ENCODE measurements at regions not wholly inside any gene's neighbourhood (a gene's known extent, or its start where the extent isn't known, plus 50 kb on each side); places are given as distances from the start of the nearest gene placed in this dataset.
"Not testable (repeated sequence)": the region's sequence is repeated elsewhere in the genome, so short reads cannot be mapped to it uniquely, and the experiment has no call there.

DNA sequence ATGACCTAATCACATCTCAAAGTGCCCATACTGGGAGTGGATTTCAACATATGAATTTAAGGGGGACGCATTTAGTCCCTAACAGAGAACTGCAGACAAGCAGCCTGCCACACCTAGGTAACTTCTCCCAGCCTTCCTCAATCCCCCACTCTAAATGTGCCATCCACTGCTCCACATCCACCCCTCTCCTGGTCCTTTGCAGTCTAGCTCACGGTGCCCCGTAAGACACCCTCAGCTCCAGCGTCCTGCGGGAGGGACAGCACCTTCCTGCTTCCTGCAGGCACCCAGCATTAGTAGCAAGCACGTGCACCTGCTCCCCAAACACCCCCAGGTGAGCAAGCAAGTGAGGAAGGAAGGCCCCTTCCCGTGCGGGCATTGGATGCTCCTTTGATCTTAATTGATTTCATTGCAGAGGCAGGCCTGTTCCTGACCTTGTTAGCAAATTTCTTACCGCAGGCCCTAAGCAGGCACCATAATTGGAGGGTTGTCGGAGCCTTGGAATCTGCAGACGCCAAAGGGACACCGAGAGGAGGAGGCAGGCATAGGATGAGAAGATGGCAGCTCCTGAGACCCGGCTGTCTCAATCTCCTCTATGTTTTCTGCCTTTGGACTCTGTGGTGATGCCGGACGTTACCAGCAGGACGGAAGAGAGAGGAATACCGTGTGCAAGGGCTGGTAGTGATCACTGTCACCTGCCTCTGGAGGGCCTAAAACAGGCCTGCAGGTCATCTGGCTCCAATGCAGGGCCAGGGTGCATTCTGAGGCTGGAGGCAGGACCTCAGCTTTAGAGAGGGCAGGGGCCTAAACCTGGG, 75.8 kb upstream of the CHST15 start:
- no peak for FAIRE-seq

DNA sequence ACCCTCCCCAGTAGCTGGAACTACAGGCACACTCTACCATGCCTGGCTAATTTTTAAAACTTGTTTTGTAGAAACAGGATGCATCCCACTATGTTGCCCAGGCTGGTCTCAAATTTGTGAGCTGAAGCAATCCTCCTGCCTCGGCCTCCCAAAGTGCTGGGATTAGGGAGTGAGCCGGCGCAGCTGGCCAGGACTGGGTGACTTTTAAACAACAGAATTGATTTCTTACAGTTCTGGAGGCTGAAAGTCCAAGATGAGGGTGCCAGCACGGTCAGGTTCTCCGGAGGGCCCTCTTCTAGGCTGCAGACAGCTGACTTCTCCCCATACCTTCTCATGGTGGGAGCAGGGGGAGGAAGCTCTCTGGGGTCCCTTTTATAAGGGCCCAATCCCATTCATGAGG, 75.2 kb upstream of the CHST15 start:
- FAIRE-seq (no peak), DNase-seq (ENCODE audit: low spot score) (no peak)

More for the DNA sequence above, 75.8 kb upstream of the CHST15 start:
- no peak for DNase-seq (ENCODE audit: low spot score)

DNA sequence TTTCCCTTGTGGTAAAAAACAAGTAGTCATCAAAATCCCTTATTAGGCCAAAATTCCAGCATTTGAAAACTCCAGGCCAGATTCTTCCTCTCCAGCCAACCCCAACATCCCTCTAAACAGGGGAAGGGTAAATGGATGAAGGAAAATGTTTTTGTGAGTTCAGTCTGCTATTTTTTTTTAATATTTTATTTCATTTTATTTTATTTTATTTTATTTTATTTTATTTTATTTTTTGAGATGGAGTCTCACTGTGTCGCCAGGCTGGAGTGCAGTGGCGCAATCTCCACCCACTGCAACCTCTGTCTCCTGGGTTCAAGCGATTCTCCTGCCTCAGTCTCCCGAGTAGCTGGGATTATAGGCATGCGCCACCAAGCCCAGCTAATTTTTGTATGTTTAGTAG, 74.5 kb upstream of the CHST15 start:
- not testable (repeated sequence) for FAIRE-seq; DNase-seq (ENCODE audit: low spot score)

DNA sequence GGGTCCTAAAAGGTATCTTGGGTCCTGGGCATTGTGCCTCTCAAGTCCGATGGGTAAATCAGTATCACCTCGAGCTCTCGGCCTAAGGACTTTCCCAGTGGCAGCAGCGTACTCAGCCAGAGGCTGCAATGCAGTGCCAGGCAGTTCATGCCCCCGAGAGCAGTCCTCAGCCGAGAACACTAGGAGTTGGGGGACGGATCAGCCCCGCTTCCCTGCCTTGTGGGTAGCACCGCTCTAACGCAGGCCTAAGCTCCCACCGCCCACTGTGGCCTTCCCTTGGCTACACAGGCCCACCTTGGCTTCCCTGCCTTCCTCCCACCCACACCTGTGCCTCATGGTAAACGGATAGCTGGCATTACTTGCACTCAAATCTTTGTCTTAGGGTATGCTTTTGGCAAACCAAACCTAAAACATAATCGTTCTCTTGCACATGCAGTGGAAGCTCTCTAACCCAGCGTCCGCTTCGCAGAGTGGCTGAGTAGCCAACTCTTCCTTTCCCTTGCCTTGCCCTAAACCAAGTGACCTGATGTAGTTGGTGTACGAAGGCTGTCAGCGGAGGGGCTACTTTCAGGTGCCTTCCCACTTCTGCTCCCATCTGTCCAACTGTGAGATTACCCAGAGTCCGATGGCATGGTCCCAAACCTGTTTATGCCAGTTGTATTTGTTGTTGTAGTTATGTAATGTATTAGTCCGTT, 73.2 kb upstream of the CHST15 start:
- FAIRE-seq = no peak

DNA sequence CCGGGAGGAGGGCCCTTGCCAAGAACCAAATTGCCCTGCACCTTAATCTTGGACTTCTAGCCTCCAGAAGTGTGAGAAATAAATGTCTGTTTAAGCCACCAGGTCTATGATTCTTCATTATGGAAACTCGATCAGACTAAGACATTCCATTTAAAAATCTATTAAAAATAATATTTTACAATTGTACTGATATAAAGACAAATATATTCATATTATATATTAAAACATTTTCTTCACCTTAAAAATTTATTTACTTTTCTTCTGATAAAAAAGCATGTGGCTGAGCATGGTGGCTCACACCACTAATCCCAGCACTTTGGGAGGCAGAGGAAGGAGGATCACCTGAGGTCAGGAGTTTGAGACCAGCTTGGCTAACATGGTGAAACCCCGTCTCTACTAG, 72.4 kb upstream of the CHST15 start:
- no peak for FAIRE-seq
- DNase-seq (ENCODE audit: low spot score) = no peak

More for the DNA sequence above, 73.2 kb upstream of the CHST15 start:
- DNase-seq (ENCODE audit: low spot score) = no peak

DNA sequence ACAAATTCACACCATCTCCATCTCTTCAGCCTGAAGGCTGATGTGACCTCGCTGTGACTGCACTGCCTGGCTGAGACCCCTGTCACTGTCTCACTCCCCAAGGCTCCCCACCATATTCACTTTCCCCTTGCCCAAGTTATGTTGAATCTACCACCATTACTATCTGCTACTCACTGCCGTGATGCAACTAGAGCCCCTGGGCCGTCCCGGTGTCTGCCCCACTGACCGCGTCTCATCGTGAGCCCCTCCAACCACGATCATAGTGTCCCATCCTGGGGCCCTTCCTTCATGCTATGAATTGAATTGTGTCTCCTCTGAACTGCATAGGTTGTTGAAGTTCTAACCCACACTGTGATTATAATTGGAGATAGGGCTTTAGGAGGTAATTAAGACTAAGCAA, 71.9 kb upstream of the CHST15 start:
- no peak for FAIRE-seq
- DNase-seq (ENCODE audit: low spot score) = no peak

DNA sequence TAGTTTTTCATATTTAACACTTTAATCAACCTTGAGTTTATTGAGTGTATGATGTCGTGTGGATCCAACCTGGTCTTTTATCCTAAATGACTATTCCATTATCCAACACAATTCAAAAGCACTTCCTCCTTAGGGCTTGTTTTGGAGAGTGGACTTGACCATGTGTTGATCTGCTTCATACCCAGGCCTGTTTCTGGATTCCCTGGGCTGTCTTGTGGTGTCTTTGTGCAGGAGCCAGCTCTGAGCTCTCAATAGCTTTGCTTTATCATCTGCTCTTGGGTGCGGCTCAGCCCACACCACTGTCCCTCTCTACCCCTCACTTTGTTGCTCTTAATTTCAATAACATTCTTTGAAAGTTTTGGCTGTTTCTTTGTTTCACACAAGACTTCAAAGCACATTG, 70.9 kb upstream of the CHST15 start:
- DNase-seq (ENCODE audit: low spot score) = no peak
- FAIRE-seq = no peak

DNA sequence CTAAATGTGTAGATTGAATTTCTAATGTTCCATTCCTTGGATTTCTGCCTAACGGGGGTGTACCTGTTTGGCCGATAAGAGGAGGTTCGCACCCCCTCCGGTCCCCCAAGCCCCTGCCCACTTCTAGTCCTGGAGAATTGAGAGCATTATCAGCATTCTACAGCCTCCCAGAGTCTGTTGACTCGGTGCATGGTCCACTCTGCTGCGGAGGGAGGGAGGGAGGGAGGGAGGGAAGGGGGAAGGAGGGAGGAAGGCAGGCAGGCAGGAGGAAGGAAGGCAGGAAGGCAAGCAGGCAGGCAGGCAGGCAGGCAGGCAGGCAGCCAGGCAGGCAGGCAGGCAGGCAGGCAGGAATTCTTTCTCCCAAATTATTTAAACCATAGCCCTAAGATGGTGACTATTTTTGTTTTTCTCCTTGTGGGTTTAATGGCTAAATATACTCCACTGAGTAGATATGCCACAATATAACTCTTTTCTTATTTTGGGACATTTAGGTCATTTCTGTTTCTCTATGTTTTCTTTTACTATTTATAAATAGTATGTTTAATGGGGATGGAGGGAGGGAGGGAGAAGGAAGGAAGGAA, 69.5 kb upstream of the CHST15 start:
- no peak for DNase-seq (ENCODE audit: low spot score)
- FAIRE-seq = no peak

DNA sequence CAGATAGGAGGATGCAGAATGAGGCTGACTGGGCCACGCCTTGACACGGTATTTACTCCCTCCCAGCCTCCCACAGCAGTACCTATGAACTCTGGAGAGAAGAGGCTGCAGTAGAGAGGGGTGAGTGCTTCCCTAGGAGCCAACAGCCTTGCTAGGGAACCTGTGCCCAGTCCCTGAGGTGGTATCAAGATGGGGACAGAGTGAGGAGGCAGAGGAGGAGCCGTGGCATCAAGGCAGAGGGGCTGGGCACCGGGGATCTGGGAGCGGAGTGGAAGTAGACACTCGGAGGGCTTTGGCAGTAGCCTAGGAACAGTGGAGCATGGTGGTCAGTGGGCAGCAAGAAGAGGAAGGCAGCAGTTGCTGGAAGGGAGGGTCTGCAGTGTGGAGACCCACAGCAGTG, 68.7 kb upstream of the CHST15 start:
- DNase-seq (ENCODE audit: low spot score) (no peak), FAIRE-seq (no peak)

DNA sequence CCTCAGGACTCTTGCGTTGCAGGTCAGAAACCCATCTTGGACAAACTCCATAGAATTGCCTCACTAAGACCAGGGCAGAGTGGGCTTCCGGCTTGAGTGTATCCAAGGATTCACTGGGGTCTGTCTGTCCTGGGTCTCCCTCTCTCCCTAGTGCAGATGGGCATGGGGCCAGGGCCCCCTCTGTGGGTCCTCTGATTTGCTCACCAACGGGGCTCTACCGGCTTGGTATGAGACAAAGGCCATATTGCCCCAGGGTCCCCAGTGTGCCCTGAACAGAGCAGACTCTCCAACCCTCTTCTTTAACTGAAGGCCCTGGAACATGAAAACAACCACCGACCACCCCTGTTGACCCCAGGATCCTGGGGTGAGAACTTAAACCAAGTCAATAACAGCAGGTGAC, 68.2 kb upstream of the CHST15 start:
- no peak for FAIRE-seq

DNA sequence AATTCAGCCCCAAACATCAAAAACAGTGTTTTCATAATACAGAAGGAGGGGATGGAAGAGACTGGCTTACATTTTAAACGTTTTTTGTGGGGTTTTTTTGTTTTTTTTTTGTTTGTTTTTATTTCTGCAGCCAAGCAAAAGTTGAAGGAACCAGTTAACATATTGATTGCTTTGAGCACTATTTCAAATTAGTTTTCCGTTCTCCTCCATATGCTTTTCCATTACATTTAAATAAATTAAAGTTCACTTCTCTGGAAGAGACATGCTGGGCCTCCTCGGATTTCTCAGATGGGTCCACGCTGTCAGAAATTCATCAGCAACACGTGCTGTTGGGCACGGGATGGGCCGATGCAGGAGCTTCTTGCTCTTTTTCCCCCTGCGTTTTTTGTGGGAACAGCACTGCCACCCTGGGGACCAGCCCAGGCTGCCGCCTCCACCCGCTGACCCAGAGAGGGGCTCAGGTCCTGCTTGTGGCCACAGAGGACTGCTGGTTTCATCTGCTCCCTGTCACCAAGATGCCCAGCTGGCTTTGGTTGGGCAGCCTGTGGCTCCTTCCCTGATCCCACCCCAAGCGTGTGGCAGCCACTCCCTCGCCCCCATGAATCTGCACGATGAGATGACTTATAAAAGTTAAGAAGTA, 67.7 kb upstream of the CHST15 start:
- no peak for DNase-seq (ENCODE audit: low spot score)
- no peak for FAIRE-seq

More for the DNA sequence above, 68.2 kb upstream of the CHST15 start:
- DNase-seq (ENCODE audit: low spot score) = no peak

DNA sequence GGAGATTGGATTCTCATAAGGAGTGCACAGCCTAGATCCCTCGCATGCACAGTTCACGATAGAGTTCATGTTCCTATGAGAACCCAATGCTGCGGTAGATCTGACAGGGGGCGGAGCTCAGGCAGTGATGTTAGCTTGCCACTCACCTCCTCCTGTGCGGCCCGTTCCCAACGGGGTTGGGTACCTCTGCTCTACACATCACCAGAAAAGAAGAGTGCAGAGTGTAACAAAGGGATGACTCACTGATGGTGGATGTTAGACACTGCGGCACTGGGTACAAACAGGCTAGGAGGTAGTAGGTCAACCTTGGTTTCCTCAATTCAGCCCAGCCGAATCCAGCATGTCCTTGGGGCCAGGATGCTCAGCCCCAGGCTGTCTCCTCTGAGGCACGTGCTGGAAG, 66.8 kb upstream of the CHST15 start:
- FAIRE-seq (no peak), DNase-seq (ENCODE audit: low spot score) (no peak)

DNA sequence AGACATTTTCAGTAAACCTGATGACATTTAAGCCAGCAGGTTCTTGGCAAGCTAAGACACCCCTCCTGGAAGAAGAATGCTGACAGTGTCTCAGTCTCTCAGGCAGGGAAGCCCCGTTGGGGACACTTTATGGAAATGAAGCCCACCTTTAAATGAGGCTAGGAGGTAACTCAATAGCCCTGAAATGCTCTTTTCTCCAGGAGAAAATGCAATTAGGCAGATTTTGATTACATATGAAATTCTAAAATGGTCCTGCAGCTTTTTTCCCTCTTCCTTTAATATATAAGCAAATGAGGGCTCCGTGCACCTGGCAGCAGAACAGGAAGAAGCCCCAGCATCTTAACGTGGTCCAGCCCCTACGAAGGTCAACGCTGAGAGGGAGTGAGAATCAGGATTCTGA, 65.8 kb upstream of the CHST15 start:
- FAIRE-seq (no peak), DNase-seq (ENCODE audit: low spot score) (no peak)

DNA sequence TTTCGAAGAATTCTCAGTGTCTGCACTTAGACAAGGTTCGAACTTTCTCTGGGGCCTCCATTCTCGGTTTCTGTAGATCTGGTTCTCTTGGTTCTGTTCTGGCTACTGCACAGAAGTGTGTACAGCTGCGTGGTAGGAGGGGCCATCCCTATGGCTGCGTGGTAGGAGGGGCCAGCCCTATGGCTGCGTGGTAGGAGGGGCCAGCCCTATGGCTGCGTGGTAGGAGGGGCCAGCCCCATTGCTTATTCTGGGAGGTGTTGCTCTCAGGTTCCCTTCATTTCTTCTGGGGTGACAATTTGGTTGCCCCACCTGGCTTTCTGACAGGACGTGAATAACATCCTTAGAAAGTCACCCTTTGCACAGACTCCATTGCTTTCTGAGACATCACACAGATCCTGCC, 65.2 kb upstream of the CHST15 start:
- no peak for FAIRE-seq

DNA sequence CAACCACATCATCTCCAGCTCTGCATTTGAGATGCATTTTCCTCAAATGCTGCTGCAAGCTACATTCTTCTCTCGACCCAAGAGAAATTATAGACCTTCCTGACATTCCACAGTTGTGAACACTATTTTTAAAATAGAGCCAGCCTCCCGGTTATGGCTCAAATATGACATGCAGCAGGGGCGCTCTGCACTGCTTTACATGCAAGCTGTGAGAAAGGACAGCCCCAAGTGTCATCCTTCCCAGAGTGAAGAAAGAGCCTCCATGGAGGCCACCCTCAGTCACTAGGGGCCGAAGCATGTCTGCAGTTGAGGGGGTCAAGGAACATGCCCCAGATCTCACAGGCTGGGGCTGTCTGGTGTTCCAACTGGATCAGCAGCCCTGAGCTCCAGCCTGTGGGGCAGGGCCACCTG, 63.9 kb upstream of the CHST15 start:
- FAIRE-seq (no peak), DNase-seq (ENCODE audit: low spot score) (no peak)

More for the DNA sequence above, 65.2 kb upstream of the CHST15 start:
- DNase-seq (ENCODE audit: low spot score) = no peak

DNA sequence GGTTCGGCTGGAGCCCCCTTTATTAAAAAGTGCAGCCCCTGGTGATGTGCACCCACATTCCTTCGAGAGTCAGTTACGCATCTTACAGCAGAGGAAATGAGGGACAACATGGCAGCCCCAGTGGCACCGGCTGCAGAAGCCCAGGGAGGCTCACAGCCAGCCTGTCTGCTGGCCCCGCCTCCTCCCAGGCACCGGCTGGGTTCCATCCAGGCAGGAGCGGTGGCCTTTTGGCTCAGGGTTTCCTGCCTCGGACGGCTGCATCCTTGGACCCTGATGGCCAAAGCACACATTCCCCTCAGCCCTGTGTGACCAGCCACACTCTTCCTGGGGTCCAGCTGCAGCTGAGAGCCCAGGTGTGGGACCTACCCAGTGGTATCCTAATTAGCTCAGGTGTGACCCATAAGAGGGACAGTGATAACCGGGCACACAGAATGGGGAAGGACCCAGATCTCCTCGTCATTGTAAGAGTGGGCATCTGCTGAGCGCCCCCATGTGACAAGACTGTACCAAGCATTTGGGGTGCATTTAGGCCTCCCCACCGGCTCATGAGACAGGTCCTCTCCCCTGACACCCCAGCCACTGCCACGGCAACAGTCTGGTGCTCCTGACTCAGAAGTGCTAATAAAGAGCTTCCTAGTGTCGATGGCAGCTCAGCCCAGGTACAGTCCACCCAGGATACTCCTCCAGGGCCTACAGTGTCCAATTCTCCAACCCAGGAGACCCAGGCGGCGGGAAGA, 63.3 kb upstream of the CHST15 start:
- no peak for FAIRE-seq
- peak; percentile 18 for DNase-seq (ENCODE audit: low spot score)

DNA sequence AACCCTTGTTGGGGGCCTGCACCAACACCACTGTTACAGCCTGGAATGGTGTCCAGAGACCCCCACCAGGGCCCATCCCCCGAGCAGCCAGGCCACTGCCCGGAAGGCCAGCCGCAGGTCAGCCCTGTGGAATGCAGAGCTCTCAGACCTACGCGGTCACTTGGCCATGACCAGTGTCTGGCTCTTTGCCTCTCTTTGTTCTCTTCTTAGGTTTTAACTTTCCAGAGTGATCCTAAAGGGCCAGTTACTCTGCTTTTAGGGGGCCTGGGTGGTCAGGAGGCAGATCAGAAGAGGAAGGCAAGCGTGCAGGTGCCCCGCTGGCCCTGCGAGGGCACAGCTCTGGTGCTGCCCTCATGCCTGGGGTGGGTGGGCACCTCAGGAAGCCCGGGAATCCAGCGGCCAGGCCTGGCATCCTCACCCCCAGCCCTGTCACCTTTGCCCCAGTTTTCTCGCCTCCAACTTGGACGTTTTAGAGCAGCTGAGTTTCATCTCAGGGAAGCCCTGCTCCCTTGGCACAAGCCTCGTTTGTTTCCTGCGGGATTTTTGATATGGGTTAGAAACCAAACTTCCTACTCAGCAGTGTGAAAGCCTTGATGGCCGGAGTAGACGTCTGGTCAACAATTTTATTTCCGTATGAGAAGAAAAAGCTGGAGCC, 62.5 kb upstream of the CHST15 start:
- FAIRE-seq (no peak), DNase-seq (ENCODE audit: low spot score) (peak; percentile 70)

DNA sequence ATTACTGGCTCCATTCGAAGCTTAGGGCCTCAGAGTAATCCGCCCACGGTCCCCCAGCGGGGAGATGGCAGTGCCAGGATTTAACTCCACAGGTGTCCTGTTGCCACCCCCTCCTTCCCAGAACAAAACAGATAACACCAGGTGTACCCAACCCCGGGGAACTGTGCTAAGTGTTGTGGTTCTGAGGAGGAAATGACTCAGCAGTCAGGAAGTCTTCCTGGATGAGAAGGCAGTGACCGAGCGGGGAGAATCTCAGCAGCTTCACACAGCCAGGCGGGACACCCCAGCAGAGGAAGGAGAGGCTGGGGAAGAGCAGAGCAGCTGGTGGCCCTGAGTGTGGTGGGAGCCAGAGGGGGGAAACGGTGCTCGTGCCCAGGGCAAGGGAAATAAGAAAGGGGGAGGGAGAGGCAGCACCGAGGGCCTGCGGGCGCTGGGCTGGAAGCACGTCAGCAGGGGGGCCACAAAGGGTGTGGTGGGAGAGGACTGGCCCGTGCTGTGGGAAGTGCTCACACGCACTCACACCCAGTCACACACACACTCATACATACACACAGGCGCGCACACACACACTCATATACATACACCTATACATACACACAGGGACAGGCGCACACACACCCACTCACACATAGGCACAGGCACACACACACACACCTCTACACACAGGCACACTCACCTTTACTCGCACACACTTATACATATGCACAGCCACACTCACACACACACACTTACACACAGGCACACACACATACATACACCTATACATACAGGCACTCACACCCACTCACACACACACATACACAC, 59.8 kb upstream of the CHST15 start:
- peak; percentile 96 for DNase-seq (ENCODE audit: low spot score)
- FAIRE-seq = no peak

DNA sequence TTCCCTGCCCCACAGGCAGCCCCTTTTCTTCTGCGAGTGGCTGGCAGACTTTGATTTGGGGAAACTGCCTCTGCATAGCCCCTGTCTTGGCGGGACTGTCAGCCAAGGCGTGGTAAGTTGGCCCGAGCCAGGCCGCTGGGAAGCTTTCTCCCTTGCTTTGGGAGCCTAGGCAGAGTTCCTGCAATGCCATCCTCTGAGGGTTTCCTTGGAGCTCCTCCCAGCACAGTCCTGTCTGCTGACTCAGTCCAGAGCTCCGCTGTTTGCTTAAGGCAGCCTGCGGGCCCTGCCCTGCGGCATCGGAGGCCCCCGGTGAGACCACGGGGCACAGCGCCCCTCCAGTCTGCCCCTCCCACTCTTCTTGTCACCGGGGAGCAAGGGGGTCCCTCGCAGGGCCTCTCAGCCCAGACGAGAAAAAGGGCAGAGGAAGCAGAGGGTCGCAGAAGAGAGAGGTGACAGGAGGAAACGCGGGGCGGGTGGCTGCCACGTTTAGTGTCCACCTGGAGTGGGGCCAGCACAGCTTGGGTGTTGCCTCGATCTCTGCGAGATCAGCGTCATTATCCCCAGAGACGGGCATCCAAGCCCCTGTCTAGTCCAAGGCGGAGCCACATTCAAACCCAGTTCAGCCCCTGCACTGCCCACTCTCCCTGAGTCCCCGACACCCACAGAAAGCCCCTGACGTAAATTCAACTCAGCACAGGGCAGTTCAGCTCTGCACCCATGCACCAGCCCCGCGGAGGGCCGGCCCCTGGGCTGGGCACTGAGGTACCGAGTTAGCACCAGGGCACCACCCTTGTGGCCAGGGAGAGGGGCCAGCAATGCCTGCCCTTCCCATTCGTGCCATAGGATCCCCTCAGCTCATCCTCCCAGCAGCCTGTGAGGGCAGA, 59.0 kb upstream of the CHST15 start:
- DNase-seq (ENCODE audit: low spot score) (peak; percentile 89), FAIRE-seq (no peak)

Measured in RCC 7860 (cell line).